ENCODE measurements at regions not wholly inside any gene's neighbourhood (a gene's known extent, or its start where the extent isn't known, plus 50 kb on each side); places are given as distances from the start of the nearest gene placed in this dataset.

GRCh38 chr3:38990621-38991020 lies 61.1 kb downstream of the SCN11A start:
- Histone ChIP-seq H3K27ac (no peak overlapping the region), H3K27me3 (replicated peaks; ENCODE audit: insufficient read depth) (no peaks in the 10 kb centered on the region), H3K4me1 (ENCODE audit: control insufficient read depth in 1 of 2, low read depth in 2 of 2) (no peaks in the 10 kb centered on the region), H3K36me3 (no peaks in the 10 kb centered on the region), H3K4me3 (no peak overlapping the region), H3K9me3 (no peaks in the 10 kb centered on the region)
- TF ChIP-seq CTCF (IDR thresholded peaks at IDR 0.05), result no peak
- ATAC-seq (ENCODE audit: insufficient number of reproducible peaks, low FRiP score, low read depth), result no peak
- no peak for DNase-seq (ENCODE audit: low spot score)

- Histone ChIP-seq H3K9me3 (no peaks in the 10 kb centered on the region), H3K27me3 (replicated peaks; ENCODE audit: insufficient read depth) (no peaks in the 10 kb centered on the region), H3K27ac (no peak overlapping the region), H3K4me1 (ENCODE audit: control insufficient read depth in 1 of 2, low read depth in 2 of 2) (no peaks in the 10 kb centered on the region), H3K36me3 (no peaks in the 10 kb centered on the region), H3K4me3 (no peak overlapping the region)
- no peak for TF ChIP-seq CTCF (IDR thresholded peaks at IDR 0.05)
- no peak for DNase-seq (ENCODE audit: low spot score)
- ATAC-seq (ENCODE audit: insufficient number of reproducible peaks, low FRiP score, low read depth), result no peak
These were observed 61.7 kb downstream of the SCN11A start for GRCh38 chr3:38989917-38990510.

GRCh38 chr3:38988955-38989354 lies 62.8 kb downstream of the SCN11A start:
- no peak for TF ChIP-seq CTCF (IDR thresholded peaks at IDR 0.05)
- no peaks in the 10 kb centered on the region for H3K4me1 ChIP-seq (ENCODE audit: control insufficient read depth in 1 of 2, low read depth in 2 of 2)
- H3K36me3 ChIP-seq, result no peaks in the 10 kb centered on the region
- DNase-seq (ENCODE audit: low spot score), result no peak
- H3K27me3 ChIP-seq (replicated peaks; ENCODE audit: insufficient read depth), result no peaks in the 10 kb centered on the region
- no peak overlapping the region for H3K27ac ChIP-seq
- H3K4me3 ChIP-seq, result no peak overlapping the region
- H3K9me3 ChIP-seq, result no peaks in the 10 kb centered on the region
- ATAC-seq (ENCODE audit: insufficient number of reproducible peaks, low FRiP score, low read depth), result no peak

- no peak overlapping the region for H3K4me3 ChIP-seq
- H3K27ac ChIP-seq, result no peak overlapping the region
- ATAC-seq (ENCODE audit: insufficient number of reproducible peaks, low FRiP score, low read depth) (no peak), DNase-seq (ENCODE audit: low spot score) (no peak)
- no peaks in the 10 kb centered on the region for H3K9me3 ChIP-seq
- H3K36me3 ChIP-seq, result no peaks in the 10 kb centered on the region
- no peak for TF ChIP-seq CTCF (IDR thresholded peaks at IDR 0.05)
- no peaks in the 10 kb centered on the region for H3K27me3 ChIP-seq (replicated peaks; ENCODE audit: insufficient read depth)
- no peaks in the 10 kb centered on the region for H3K4me1 ChIP-seq (ENCODE audit: control insufficient read depth in 1 of 2, low read depth in 2 of 2)
These were observed 64.3 kb downstream of the SCN11A start for GRCh38 chr3:38987456-38987855.

- Histone ChIP-seq H3K4me3 (no peak overlapping the region), H3K27ac (no peak overlapping the region), H3K27me3 (replicated peaks; ENCODE audit: insufficient read depth) (no peaks in the 10 kb centered on the region), H3K9me3 (no peaks in the 10 kb centered on the region), H3K4me1 (ENCODE audit: control insufficient read depth in 1 of 2, low read depth in 2 of 2) (no peaks in the 10 kb centered on the region), H3K36me3 (no peaks in the 10 kb centered on the region)
- no peak for DNase-seq (ENCODE audit: low spot score)
- no peak for TF ChIP-seq CTCF (IDR thresholded peaks at IDR 0.05)
- ATAC-seq (ENCODE audit: insufficient number of reproducible peaks, low FRiP score, low read depth), result no peak
These were observed 64.8 kb downstream of the SCN11A start for GRCh38 chr3:38986901-38987300.

Data from thoracic aorta (tissue), 2 donors.